GM21526 (cell line): ENCODE measurements at regions not wholly inside any gene's neighbourhood (a gene's known extent, or its start where the extent isn't known, plus 50 kb on each side); places are given as distances from the start of the nearest gene placed in this dataset.
"Not testable (repeated sequence)": the region's sequence is repeated elsewhere in the genome, so short reads cannot be mapped to it uniquely, and the experiment has no call there.

ENCODE experiments used
- ATAC-seq: cut with Tn5 transposase; IDR thresholded peaks from one replicate; pipeline ENCODE4 v1.9.1; 2021; ENCODE audit warnings: moderate library complexity; ENCODE audit not compliant: unreplicated experiment, low FRiP score

DNA sequence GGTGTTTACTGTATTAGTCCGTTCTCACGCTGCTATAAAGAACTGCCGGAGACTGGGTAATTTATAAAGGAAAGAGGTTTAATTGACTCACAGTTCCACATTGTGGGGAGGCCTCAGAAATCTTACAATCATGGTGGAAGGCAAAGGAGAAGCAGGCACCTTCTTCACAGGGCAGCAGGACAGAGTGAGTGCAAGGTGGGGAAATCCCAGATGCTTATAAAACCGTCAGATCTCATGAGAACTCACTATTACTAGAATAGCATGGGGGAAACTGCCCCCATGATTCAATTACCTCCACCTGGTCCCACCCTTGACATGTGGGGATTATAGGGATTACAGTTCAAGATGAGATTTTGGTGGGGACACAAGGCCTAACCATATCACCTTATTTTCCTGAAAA, 60.1 kb upstream of the IFNGR1 start:
- not testable (repeated sequence) for ATAC-seq

DNA sequence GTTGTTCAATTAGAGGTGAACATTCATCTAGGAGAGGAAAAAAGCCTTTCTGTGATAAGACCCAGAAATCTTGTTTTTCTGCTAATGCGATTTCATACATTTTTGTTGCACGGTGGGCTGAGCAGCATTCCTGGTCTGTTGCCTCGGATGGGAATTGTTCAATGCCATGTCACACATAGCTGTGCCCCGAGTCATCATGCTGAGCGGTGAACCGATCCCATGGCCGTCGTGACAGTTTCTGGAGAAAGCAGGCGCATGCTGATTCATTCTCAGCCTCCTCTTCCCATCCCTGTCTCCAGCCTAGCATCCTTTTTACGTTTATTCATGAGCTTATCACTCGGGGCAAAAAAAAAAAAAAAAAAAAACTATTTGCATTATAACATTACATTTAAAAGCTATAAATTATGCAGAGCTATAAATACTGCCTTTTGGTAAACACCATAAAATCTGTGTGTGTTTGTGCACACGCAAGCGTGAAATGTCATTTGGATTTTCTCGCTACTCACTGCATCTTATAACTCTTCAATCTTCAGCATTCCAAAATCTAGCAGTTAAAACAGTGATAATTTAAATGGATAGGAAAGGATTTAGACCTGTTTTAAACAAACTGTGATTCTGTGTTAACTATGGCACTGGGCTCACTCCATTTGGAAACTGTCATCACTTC, 58.9 kb upstream of the IFNGR1 start:
- ATAC-seq, result no peak

DNA sequence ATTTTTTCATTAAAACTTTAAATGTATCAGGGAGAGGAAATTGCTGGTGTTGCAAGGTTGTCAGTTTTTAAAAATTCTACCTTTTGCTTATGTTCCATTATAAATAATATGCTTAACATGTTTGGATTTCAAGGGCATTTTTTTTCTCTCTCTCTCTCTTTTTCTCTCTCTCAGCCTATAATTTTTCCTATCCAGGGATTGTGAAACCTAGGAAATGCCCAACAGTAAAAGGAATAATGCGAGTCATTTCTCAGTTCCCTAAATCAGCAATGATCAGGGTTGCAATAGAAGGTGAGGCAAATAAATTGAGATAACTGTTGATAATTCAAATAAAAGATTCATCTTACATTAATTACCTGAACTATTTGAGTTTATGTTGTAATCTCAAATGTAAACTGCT, 53.2 kb upstream of the IFNGR1 start:
- ATAC-seq, result no peak

DNA sequence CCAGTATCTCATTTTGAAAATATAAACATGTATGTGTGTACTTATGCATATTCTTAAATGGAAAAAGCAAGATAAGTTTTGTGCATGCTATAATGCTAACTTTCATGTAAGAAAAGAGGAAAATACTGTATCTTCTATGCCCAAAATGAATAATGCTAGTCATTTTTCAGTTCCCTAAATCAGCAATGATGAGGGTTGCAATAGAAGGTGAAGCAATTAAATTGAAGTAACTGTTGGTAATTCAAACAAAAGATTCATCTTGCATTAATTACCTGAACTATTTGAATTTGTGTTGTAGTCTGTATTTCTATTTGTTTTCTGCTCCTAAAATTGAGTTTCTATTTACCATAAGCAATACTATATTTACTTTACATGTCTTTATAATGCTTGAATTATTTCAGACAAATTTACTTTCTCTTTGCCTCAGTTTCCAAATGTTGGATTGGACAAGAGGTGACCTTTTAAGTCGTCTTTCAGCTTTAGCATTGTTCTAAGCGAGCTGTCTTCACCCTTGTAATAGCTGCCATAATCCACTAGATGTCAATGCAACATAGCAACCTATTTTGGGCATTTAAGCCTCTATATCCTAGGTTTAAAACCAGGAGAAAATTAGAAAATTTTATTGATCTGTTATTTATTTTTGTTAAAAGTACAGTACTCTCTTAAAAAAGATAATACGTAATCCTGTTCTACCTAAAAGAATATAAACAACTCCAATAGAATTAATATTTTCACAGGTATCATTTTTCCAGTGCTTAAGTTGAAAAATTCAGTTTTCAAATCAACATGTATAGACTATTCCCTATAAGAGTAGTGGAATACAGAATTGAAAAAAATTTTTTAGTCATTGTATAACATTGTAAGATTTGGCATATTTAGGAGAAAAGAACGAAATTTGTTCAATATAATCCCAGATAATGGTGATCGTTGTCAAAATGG, 52.3 kb upstream of the IFNGR1 start:
- peak; percentile 61 for ATAC-seq

DNA sequence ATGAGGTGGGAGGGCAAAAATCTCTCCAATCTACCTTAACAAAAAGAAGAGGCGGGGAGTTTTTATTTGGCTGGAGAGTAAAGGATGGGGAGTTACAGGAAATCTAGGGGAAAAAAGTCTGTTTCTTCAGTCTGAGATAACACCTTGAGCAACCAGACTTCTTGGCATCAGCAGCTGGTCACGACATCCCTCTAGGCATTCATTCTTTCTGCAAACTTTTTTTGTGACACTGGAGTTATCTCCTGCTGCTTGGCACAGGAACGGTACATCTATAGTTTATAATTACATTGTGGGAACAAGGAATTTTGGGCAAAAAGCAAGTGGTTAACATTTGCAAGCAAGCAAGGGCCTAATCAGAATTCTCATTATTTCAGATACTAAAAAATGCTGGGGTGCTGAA, 50.6 kb upstream of the IFNGR1 start:
- no peak for ATAC-seq

DNA sequence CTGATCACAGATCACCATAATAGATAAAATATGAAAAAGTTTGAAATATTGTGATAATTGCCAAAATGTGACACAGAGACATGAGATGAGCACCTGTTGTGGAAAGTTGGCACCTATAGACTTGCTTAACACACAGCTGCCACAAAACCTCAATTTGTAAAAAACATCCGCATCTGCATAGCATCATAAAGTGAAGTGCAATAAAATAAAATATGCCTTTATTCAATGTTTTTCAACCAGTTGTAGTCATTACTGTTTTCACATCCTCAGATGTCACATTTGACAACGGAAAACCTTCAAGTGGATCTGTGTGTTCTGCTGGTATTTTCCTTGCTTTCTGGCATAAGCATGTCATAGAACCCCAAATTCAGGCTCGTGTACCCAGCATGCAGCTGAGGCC, 50.2 kb upstream of the IFNGR1 start:
- no peak for ATAC-seq
